Colonic mucosa (tissue), 4 donors: ENCODE measurements at regions not wholly inside any gene's neighbourhood (a gene's known extent, or its start where the extent isn't known, plus 50 kb on each side); places are given as distances from the start of the nearest gene placed in this dataset.

Source experiments
- DNase-seq: peaks from one replicate; pipeline ENCODE4 v3.0.0-alpha.2; 2020
- H3K27ac ChIP-seq: fragments of 200-600 bp; one replicate; pipeline ENCODE4 v1.8.0; 2021
- H3K27me3 ChIP-seq: fragments of 200-600 bp; one replicate; pipeline ENCODE4 v1.8.0; 2021
- H3K36me3 ChIP-seq: fragments of 200-600 bp; one replicate; pipeline ENCODE4 v1.8.0; 2021
- H3K4me1 ChIP-seq: fragments of 200-600 bp; one replicate; pipeline ENCODE4 v1.8.0; 2021; ENCODE audit warnings: mild to moderate bottlenecking
- H3K4me3 ChIP-seq: fragments of 200-600 bp; one replicate; pipeline ENCODE4 v1.8.0; 2021
- H3K9ac ChIP-seq, 2 donors: one replicate each; pipeline ENCODE4 v1.7.0; 2013; ENCODE audit warnings: control low read depth in 2 of 2, low read depth in 2 of 2, low read length in 2 of 2
- H3K9me3 ChIP-seq: fragments of 200-600 bp; one replicate; pipeline ENCODE4 v1.8.0; 2021
- intact Hi-C: fragments of 100-400 bp; cut with DNase I; formaldehyde crosslinking; loops from one replicate; pipeline ENCODE4 v1.14.1; 2022
- TF ChIP-seq, protein P1 (sequence below): fragments of 200-600 bp; IDR thresholded peaks from one replicate; pipeline ENCODE4 v1.8.0; 2022; ENCODE audit warnings: antibody characterized with exemption, mild to moderate bottlenecking
- donor health status: healthy.
- donor health status: DM: no; HTN: no; CAD: no.
- donor health status: DM: no; HTN: no; CAD: no.

GRCh38 chr10:53093878-53094277 lies 321.3 kb upstream of the MBL2 start:
- Histone ChIP-seq H3K9me3 (no peaks in the 10 kb centered on the region), H3K27me3 (no peaks in the 10 kb centered on the region), H3K36me3 (no peaks in the 10 kb centered on the region), H3K27ac (no peak overlapping the region), H3K4me1 (no peaks in the 10 kb centered on the region), H3K9ac (no peak overlapping the region), H3K4me3 (no peak overlapping the region)
- TF ChIP-seq, protein P1, sequence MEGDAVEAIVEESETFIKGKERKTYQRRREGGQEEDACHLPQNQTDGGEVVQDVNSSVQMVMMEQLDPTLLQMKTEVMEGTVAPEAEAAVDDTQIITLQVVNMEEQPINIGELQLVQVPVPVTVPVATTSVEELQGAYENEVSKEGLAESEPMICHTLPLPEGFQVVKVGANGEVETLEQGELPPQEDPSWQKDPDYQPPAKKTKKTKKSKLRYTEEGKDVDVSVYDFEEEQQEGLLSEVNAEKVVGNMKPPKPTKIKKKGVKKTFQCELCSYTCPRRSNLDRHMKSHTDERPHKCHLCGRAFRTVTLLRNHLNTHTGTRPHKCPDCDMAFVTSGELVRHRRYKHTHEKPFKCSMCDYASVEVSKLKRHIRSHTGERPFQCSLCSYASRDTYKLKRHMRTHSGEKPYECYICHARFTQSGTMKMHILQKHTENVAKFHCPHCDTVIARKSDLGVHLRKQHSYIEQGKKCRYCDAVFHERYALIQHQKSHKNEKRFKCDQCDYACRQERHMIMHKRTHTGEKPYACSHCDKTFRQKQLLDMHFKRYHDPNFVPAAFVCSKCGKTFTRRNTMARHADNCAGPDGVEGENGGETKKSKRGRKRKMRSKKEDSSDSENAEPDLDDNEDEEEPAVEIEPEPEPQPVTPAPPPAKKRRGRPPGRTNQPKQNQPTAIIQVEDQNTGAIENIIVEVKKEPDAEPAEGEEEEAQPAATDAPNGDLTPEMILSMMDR = no peak
- DNase-seq = no peak
- intact Hi-C loops = no loop called here

GRCh38 chr10:53091574-53091973 lies 319.0 kb upstream of the MBL2 start:
- H3K4me1 ChIP-seq = no peaks in the 10 kb centered on the region
- TF ChIP-seq, protein P1 = no peak
- intact Hi-C loops = no loop called here
- DNase-seq = no peak
- H3K9me3 ChIP-seq = no peaks in the 10 kb centered on the region
- no peak overlapping the region for H3K9ac ChIP-seq
- no peaks in the 10 kb centered on the region for H3K36me3 ChIP-seq
- H3K4me3 ChIP-seq = no peak overlapping the region
- no peak overlapping the region for H3K27ac ChIP-seq
- H3K27me3 ChIP-seq = no peaks in the 10 kb centered on the region

- TF ChIP-seq, protein P1 = no peak
- no peak for DNase-seq
- H3K9ac ChIP-seq = no peak overlapping the region
Observed at GRCh38 chr10:53088961-53089360, 316.4 kb upstream of the MBL2 start.

DNA sequence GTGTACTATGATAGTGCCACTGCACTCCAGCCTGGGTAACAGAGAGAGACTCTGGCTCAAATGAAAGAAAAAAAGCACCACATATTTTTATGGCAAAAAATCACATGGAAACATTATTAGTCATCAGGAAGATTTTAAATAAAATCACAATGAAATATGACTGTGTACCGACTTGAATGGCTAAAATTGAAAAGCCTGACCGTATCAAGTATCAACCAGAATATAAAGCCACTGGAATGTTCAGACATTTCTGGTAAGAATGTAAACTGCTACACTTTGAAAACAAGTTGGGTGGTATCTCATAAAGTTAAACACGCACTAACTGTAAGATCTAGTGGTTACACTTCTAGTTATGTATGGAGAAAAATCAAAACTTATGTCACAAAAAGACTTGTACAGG lies 306.7 kb upstream of the MBL2 start:
- Histone ChIP-seq H3K9me3 (no peaks in the 10 kb centered on the region), H3K27me3 (no peaks in the 10 kb centered on the region), H3K4me1 (no peaks in the 10 kb centered on the region), H3K36me3 (no peaks in the 10 kb centered on the region), H3K27ac (no peak overlapping the region), H3K4me3 (no peak overlapping the region), H3K9ac (no peak overlapping the region)
- intact Hi-C loops = no loop called here
- no peak for DNase-seq
- TF ChIP-seq, protein P1 = no peak

More at GRCh38 chr10:53088961-53089360, 316.4 kb upstream of the MBL2 start:
- Histone ChIP-seq H3K27me3 (no peaks in the 10 kb centered on the region), H3K27ac (no peak overlapping the region), H3K36me3 (no peaks in the 10 kb centered on the region), H3K4me1 (no peaks in the 10 kb centered on the region), H3K9me3 (no peaks in the 10 kb centered on the region), H3K4me3 (no peak overlapping the region)
- intact Hi-C loops = no loop called here

DNA sequence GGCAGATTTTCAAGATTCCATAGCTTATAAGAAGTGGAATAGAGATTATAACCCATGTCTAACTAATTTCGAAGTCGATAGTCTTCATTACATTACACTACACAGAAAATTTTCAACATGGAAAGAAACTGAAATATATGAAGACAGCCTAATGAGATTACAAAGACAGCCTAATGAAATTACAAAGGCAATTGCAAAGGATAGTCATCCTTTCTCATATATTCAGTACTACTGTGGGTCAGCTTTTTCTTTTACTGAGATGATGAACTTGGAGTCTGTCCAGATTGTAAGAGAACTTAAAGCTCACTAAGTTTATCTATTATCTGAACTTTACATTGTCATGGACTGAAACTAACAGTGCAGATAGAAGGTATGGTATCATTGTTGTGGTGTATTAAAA lies 304.4 kb upstream of the MBL2 start:
- intact Hi-C loops = no loop called here
- Histone ChIP-seq H3K9ac (no peak overlapping the region), H3K27me3 (no peaks in the 10 kb centered on the region), H3K4me1 (no peaks in the 10 kb centered on the region), H3K36me3 (no peaks in the 10 kb centered on the region), H3K9me3 (no peaks in the 10 kb centered on the region), H3K4me3 (no peak overlapping the region), H3K27ac (no peak overlapping the region)
- TF ChIP-seq, protein P1 = no peak
- DNase-seq = no peak

GRCh38 chr10:53075469-53075868 lies 302.9 kb upstream of the MBL2 start:
- Histone ChIP-seq H3K27me3 (no peaks in the 10 kb centered on the region), H3K27ac (no peak overlapping the region), H3K9me3 (no peaks in the 10 kb centered on the region), H3K4me1 (no peaks in the 10 kb centered on the region), H3K9ac (no peak overlapping the region), H3K4me3 (no peak overlapping the region), H3K36me3 (no peaks in the 10 kb centered on the region)
- no peak for DNase-seq
- TF ChIP-seq, protein P1 = no peak
- intact Hi-C loops = no loop called here
